K562 (cell line): ENCODE measurements at regions not wholly inside any gene's neighbourhood (a gene's known extent, or its start where the extent isn't known, plus 50 kb on each side); places are given as distances from the start of the nearest gene placed in this dataset.

Source experiments
- ATAC-seq: fragments of 200-7000 bp; cut with Tn5 transposase; 3 replicates; pipeline ENCODE4 v1.9.1; 2020; ENCODE audit warnings: moderate library complexity
- BruUV-seq: library from RNA; stranded (reverse); fragments of 400-500 nt; replicated peaks from 2 replicates; lab custom pipeline; 2021; lab: Mats Ljungman, UMichigan
- CTCF ChIA-PET: fragments of 300-600 bp; formaldehyde crosslinking; extraction: SDS; loops from one replicate; lab custom pipeline; 2021; ENCODE audit warnings: low intra/inter-chr PET ratio; lab: Yijun Ruan, JAX
- POLR2A ChIA-PET: fragments of 300-600, 350-650 bp; sonication (Branson Sonifier 250); formaldehyde crosslinking; extraction: SDS; loops from one replicate; lab custom pipeline; 2021; ENCODE audit warnings: antibody characterized with exemption, inconsistent platforms; lab: Yijun Ruan, JAX
- DNase-seq, 4 experiments: peaks; one replicate each; pipeline versions ENCODE4 v3.0.0 to v3.0.0-alpha.2; 2011 to 2018; ENCODE audit warnings: low spot score in 3 of 4, mixed read lengths in 3 of 4; ENCODE audit errors: extremely low read depth in 1 of 4
- FAIRE-seq: peaks from 2 replicates; lab custom pipeline; 2011; peaks lifted over from hg19 to GRCh38; lab: Jason Lieb, UNC
- H2AFZ ChIP-seq: 2 replicates; pipeline ENCODE4 v1.6.0; 2011; ENCODE audit warnings: low read depth, low read length, control low read depth, inconsistent platforms
- H3K27ac ChIP-seq: fragments of 200-600 bp; 3 replicates; pipeline ENCODE4 v1.8.0; 2011; ENCODE audit warnings: low read depth, mild to moderate bottlenecking, control low read depth, inconsistent platforms, low read length, moderate library complexity, mixed read lengths; ENCODE audit errors: extremely low read depth
- H3K27me3 ChIP-seq, 2 experiments: fragments of 300-600 bp in 1 of 2; 2 replicates in 1 of 2; 3 replicates in 1 of 2; pipeline versions ENCODE4 v1.6.0 to v1.8.0; 2011; ENCODE audit warnings: inconsistent platforms in 2 of 2, low read length in 2 of 2, mild to moderate bottlenecking in 1 of 2, mixed read lengths in 1 of 2, moderate library complexity in 1 of 2; ENCODE audit not compliant: control insufficient read depth in 2 of 2, insufficient read depth in 2 of 2
- H3K36me3 ChIP-seq: fragments of 300-600 bp; 3 replicates; pipeline ENCODE4 v1.8.0; 2011; ENCODE audit warnings: mild to moderate bottlenecking, low read length, inconsistent platforms; ENCODE audit not compliant: control insufficient read depth, insufficient read depth
- H3K4me1 ChIP-seq, 2 experiments: fragments of 200-600 bp in 1 of 2; replicated peaks in 1 of 2; 2 replicates in 1 of 2; 3 replicates in 1 of 2; pipeline versions ENCODE4 v1.5.1 to v1.8.0; 2011; ENCODE audit warnings: inconsistent platforms in 2 of 2, low read length in 2 of 2, mild to moderate bottlenecking in 1 of 2, mixed read lengths in 1 of 2, moderate library complexity in 1 of 2; ENCODE audit not compliant: control insufficient read depth in 2 of 2, insufficient read depth in 2 of 2
- H3K4me2 ChIP-seq: 2 replicates; pipeline ENCODE4 v1.6.1; 2011; ENCODE audit warnings: low read length, control low read depth, inconsistent platforms, mixed read lengths; ENCODE audit not compliant: insufficient read depth
- H3K4me3 ChIP-seq: fragments of 200-600 bp; sonication (generic), shearing (Covaris generic); 2 replicates; pipeline ENCODE4 v1.5.1; 2016; ENCODE audit warnings: control low read depth, inconsistent platforms
- H3K79me2 ChIP-seq: fragments of 200-600 bp; 3 replicates; pipeline ENCODE4 v1.8.0; 2011; ENCODE audit warnings: low read length, inconsistent platforms; ENCODE audit not compliant: control insufficient read depth, insufficient read depth
- H3K9ac ChIP-seq, 2 experiments: 2 replicates each; pipeline versions ENCODE4 v1.6.0 to v1.6.1; 2011; ENCODE audit warnings: low read depth in 2 of 2, low read length in 2 of 2, control low read depth in 1 of 2, inconsistent platforms in 1 of 2, mild to moderate bottlenecking in 1 of 2, mixed read lengths in 1 of 2; ENCODE audit not compliant: insufficient read depth in 1 of 2
- H3K9me1 ChIP-seq: one replicate; pipeline ENCODE4 v1.6.0; 2011; ENCODE audit warnings: inconsistent platforms, mild to moderate bottlenecking, low read length, moderate library complexity; ENCODE audit not compliant: control insufficient read depth, insufficient read depth
- H3K9me3 ChIP-seq: replicated peaks from 2 replicates; pipeline ENCODE4 v1.5.1; 2011; ENCODE audit warnings: low read depth, low read length, inconsistent platforms; ENCODE audit not compliant: control insufficient read depth, insufficient read depth
- H4K20me1 ChIP-seq: replicated peaks from 2 replicates; pipeline ENCODE4 v1.6.1; 2011; ENCODE audit warnings: low read length, inconsistent platforms, mixed read lengths; ENCODE audit not compliant: control insufficient read depth, insufficient read depth
- BHLHE40 ChIP-seq: IDR thresholded peaks from 2 replicates; pipeline ENCODE4 v1.6.1; 2011; ENCODE audit warnings: low read length, improper control_type of control experiment
- CXXC5 ChIP-seq: fragments of 250-450 bp; sonication (Bioruptor Pico); IDR thresholded peaks from 2 replicates; pipeline ENCODE4 v1.8.0; 2022; ENCODE audit warnings: inconsistent platforms, mild to moderate bottlenecking, moderate library complexity
- GABPA ChIP-seq: fragments of 200-800 bp; sonication (Bioruptor generic); conservative IDR thresholded peaks from 2 replicates; pipeline ENCODE4 v1.6.1; 2016; ENCODE audit warnings: low read depth, missing genetic modification characterization, missing compliant biosample characterization
- MTA1 ChIP-seq: fragments of 450-650 bp; IDR thresholded peaks from 2 replicates; pipeline ENCODE4 v1.6.1; 2017; ENCODE audit warnings: borderline replicate concordance
- MYBL2 ChIP-seq, 2 experiments: fragments of 450-650 bp in 1 of 2; sonication (generic) in 1 of 2; formaldehyde crosslinking in 1 of 2; IDR thresholded peaks; 2 replicates each; pipeline versions ENCODE4 v1.6.1 to v1.8.1; 2017 to 2022; ENCODE audit warnings: borderline replicate concordance in 1 of 2, inconsistent platforms in 1 of 2, low read depth in 1 of 2, mild to moderate bottlenecking in 1 of 2, missing genetic modification reagents in 1 of 2, moderate library complexity in 1 of 2
- ZNF24 ChIP-seq: fragments of 450-650 bp; IDR thresholded peaks from 2 replicates; pipeline ENCODE4 v1.6.1; 2016
- ZNF384 ChIP-seq: IDR thresholded peaks from 2 replicates; pipeline ENCODE4 v1.6.1; 2012; ENCODE audit warnings: low read depth, low read length, improper control_type of control experiment
- WGBS: fragments of 100-300 bp; shearing (Covaris generic); methylation state at CpG from one replicate; pipeline ENCODE4 v1.1.6; 2016; ENCODE audit warnings: low coverage, mixed read lengths; ENCODE audit not compliant: insufficient coverage; ENCODE audit errors: missing lambda C conversion rate; 5-methylcytosine and 5-hydroxymethylcytosine counted together
- in situ Hi-C: fragments of 300-500 bp; cut with MboI; formaldehyde crosslinking; loops from 4 replicates; pipeline ENCODE4 v1.15.0; 2018; ENCODE audit warnings: inconsistent platforms, mixed read lengths
- intact Hi-C: fragments of 100-400 bp; cut with micrococcal nuclease; formaldehyde crosslinking; loops from 2 replicates; pipeline ENCODE4 v1.14.2; 2022
- TF ChIP-seq, protein P1 (sequence below): sonication (generic); formaldehyde crosslinking; IDR thresholded peaks from 2 replicates; pipeline ENCODE4 v1.8.0; 2022; ENCODE audit warnings: mild to moderate bottlenecking, missing genetic modification reagents
- TF ChIP-seq, protein P2 (sequence below): sonication (generic); formaldehyde crosslinking; IDR thresholded peaks from 2 replicates; pipeline ENCODE4 v1.8.1; 2023; ENCODE audit warnings: mild to moderate bottlenecking, missing genetic modification reagents
- TF ChIP-seq, protein P3 (sequence below): fragments of 200-800 bp; sonication (Bioruptor generic); IDR thresholded peaks from 2 replicates; pipeline ENCODE4 v1.6.1; 2017; ENCODE audit warnings: missing genetic modification characterization, missing compliant biosample characterization
- TF ChIP-seq, protein P4 (sequence below): fragments of 250-450 bp; sonication (Bioruptor Pico); IDR thresholded peaks from 2 replicates; pipeline ENCODE4 v1.5.0; 2020; ENCODE audit warnings: mild to moderate bottlenecking, borderline replicate concordance

DNA sequence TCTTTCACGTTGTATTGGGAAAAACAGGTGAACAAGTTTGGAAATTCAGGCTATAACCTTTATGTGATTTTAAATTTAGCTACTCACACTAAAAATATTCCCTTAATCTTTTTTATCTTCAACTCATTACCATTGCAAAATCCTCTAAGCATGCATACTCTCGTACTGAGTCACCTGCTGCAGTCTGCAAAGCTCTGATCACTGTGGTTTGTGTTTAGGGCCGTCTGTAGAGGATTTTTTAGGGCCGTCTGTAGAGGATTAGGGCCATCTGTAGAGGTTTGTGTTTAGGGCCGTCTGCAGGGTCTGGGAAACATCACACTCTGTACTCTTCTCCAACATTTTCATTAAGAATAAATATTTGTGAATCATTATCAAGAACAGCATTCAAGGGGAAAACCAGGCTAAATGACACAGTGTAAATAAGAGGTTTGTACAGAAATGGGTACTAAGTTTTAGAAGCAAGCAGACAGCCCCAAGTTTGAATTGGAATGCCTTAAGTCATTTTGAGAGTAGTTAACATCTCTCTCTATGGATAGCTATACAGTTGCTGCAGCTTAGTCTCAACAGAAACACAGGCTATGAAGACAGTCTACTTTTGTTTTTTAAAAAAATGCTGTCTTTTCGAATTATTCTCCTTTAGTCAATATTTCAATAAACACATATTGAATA is 155.0 kb upstream of the TSLP start:
- H3K4me3 ChIP-seq: no peak overlapping the region
- DNase-seq: no peak
- no peak overlapping the region for H3K4me2 ChIP-seq
- H3K27me3 ChIP-seq: no peaks in the 10 kb centered on the region
- no peaks in the 10 kb centered on the region for H3K4me1 ChIP-seq
- ChIA-PET CTCF (no interaction called here), POLR2A (no interaction called here)
- 1% methylated on average over 6 of the region's 6 CpGs for WGBS
- in situ Hi-C loops: no loop called here
- no peaks in the 10 kb centered on the region for H4K20me1 ChIP-seq
- H3K36me3 ChIP-seq: no peaks in the 10 kb centered on the region
- no peaks in the 10 kb centered on the region; the same call in 1 of the 2 replicates for H3K9me3 ChIP-seq
- BruUV-seq: no TSS peak
- H3K9me1 ChIP-seq: no peaks in the 10 kb centered on the region
- TF ChIP-seq MYBL2 (IDR thresholded peaks at IDR 0.05; ENCODE audit: low read depth): no peak
- TF ChIP-seq MYBL2 (CRISPR knock-in tag; IDR thresholded peaks at IDR 0.05; ENCODE audit: borderline replicate concordance): no peak
- TF ChIP-seq, protein P1, sequence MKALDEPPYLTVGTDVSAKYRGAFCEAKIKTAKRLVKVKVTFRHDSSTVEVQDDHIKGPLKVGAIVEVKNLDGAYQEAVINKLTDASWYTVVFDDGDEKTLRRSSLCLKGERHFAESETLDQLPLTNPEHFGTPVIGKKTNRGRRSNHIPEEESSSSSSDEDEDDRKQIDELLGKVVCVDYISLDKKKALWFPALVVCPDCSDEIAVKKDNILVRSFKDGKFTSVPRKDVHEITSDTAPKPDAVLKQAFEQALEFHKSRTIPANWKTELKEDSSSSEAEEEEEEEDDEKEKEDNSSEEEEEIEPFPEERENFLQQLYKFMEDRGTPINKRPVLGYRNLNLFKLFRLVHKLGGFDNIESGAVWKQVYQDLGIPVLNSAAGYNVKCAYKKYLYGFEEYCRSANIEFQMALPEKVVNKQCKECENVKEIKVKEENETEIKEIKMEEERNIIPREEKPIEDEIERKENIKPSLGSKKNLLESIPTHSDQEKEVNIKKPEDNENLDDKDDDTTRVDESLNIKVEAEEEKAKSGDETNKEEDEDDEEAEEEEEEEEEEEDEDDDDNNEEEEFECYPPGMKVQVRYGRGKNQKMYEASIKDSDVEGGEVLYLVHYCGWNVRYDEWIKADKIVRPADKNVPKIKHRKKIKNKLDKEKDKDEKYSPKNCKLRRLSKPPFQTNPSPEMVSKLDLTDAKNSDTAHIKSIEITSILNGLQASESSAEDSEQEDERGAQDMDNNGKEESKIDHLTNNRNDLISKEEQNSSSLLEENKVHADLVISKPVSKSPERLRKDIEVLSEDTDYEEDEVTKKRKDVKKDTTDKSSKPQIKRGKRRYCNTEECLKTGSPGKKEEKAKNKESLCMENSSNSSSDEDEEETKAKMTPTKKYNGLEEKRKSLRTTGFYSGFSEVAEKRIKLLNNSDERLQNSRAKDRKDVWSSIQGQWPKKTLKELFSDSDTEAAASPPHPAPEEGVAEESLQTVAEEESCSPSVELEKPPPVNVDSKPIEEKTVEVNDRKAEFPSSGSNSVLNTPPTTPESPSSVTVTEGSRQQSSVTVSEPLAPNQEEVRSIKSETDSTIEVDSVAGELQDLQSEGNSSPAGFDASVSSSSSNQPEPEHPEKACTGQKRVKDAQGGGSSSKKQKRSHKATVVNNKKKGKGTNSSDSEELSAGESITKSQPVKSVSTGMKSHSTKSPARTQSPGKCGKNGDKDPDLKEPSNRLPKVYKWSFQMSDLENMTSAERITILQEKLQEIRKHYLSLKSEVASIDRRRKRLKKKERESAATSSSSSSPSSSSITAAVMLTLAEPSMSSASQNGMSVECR (CRISPR knock-in tag): no peak
- TF ChIP-seq, protein P2, sequence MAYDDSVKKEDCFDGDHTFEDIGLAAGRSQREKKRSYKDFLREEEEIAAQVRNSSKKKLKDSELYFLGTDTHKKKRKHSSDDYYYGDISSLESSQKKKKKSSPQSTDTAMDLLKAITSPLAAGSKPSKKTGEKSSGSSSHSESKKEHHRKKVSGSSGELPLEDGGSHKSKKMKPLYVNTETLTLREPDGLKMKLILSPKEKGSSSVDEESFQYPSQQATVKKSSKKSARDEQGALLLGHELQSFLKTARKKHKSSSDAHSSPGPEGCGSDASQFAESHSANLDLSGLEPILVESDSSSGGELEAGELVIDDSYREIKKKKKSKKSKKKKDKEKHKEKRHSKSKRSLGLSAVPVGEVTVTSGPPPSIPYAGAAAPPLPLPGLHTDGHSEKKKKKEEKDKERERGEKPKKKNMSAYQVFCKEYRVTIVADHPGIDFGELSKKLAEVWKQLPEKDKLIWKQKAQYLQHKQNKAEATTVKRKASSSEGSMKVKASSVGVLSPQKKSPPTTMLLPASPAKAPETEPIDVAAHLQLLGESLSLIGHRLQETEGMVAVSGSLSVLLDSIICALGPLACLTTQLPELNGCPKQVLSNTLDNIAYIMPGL (CRISPR knock-in tag): no peak
- TF ChIP-seq MTA1: no peak
- no peak for TF ChIP-seq ZNF24
- no peak for TF ChIP-seq BHLHE40
- TF ChIP-seq CXXC5 (CRISPR knock-in tag): no peak
- TF ChIP-seq, protein P3, sequence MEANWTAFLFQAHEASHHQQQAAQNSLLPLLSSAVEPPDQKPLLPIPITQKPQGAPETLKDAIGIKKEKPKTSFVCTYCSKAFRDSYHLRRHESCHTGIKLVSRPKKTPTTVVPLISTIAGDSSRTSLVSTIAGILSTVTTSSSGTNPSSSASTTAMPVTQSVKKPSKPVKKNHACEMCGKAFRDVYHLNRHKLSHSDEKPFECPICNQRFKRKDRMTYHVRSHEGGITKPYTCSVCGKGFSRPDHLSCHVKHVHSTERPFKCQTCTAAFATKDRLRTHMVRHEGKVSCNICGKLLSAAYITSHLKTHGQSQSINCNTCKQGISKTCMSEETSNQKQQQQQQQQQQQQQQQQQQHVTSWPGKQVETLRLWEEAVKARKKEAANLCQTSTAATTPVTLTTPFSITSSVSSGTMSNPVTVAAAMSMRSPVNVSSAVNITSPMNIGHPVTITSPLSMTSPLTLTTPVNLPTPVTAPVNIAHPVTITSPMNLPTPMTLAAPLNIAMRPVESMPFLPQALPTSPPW: no peak
- TF ChIP-seq, protein P4, sequence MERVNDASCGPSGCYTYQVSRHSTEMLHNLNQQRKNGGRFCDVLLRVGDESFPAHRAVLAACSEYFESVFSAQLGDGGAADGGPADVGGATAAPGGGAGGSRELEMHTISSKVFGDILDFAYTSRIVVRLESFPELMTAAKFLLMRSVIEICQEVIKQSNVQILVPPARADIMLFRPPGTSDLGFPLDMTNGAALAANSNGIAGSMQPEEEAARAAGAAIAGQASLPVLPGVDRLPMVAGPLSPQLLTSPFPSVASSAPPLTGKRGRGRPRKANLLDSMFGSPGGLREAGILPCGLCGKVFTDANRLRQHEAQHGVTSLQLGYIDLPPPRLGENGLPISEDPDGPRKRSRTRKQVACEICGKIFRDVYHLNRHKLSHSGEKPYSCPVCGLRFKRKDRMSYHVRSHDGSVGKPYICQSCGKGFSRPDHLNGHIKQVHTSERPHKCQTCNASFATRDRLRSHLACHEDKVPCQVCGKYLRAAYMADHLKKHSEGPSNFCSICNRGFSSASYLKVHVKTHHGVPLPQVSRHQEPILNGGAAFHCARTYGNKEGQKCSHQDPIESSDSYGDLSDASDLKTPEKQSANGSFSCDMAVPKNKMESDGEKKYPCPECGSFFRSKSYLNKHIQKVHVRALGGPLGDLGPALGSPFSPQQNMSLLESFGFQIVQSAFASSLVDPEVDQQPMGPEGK (CRISPR knock-in tag): no peak
- TF ChIP-seq GABPA (tag): no peak
- TF ChIP-seq ZNF384: no peak
- TF ChIP-seq, all 486 proteins: peak for 0
- H2AFZ ChIP-seq: no peak overlapping the region
- FAIRE-seq (no peak), ATAC-seq (no peak)
- H3K9ac ChIP-seq: no peak overlapping the region
- intact Hi-C loops: no loop called here
- no peak overlapping the region for H3K27ac ChIP-seq
- H3K79me2 ChIP-seq: no peaks in the 10 kb centered on the region
